ENCODE measurements at regions not wholly inside any gene's neighbourhood (a gene's known extent, or its start where the extent isn't known, plus 50 kb on each side); places are given as distances from the start of the nearest gene placed in this dataset.
"Not testable (repeated sequence)": the region's sequence is repeated elsewhere in the genome, so short reads cannot be mapped to it uniquely, and the experiment has no call there.

GRCh38 chr5:62144401-62145022 is 161.5 kb upstream of the KIF2A start:
- DNase-seq (ENCODE audit: low spot score) = no peak
- no peak for FAIRE-seq

GRCh38 chr5:62149879-62150278 is 156.1 kb upstream of the KIF2A start:
- DNase-seq (ENCODE audit: low spot score) = no peak
- FAIRE-seq = no peak

GRCh38 chr5:62152394-62153087 is 153.5 kb upstream of the KIF2A start:
- DNase-seq (ENCODE audit: low spot score) (no peak), FAIRE-seq (no peak)

- DNase-seq (ENCODE audit: low spot score) = no peak
These were observed 151.2 kb upstream of the KIF2A start for GRCh38 chr5:62154758-62155157.

GRCh38 chr5:62155988-62156387 is 150.0 kb upstream of the KIF2A start:
- DNase-seq (ENCODE audit: low spot score) (no peak), FAIRE-seq (no peak)

More at GRCh38 chr5:62154758-62155157, 151.2 kb upstream of the KIF2A start:
- no peak for FAIRE-seq

- DNase-seq (ENCODE audit: low spot score) (no peak), FAIRE-seq (no peak)
These were observed 138.4 kb upstream of the KIF2A start for GRCh38 chr5:62167561-62168057.

GRCh38 chr5:62168506-62169281 is 137.3 kb upstream of the KIF2A start:
- FAIRE-seq = no peak
- no peak for DNase-seq (ENCODE audit: low spot score)

GRCh38 chr5:62178258-62178657 is 127.7 kb upstream of the KIF2A start:
- FAIRE-seq (no peak), DNase-seq (ENCODE audit: low spot score) (no peak)

GRCh38 chr5:62182802-62183201 is 123.2 kb upstream of the KIF2A start:
- DNase-seq (ENCODE audit: low spot score) = no peak
- FAIRE-seq = no peak

- DNase-seq (ENCODE audit: low spot score) = no peak
- no peak for FAIRE-seq
These were observed 122.3 kb upstream of the KIF2A start for GRCh38 chr5:62183727-62184126.

- DNase-seq (ENCODE audit: low spot score) (no peak), FAIRE-seq (no peak)
These were observed 121.6 kb upstream of the KIF2A start for GRCh38 chr5:62184444-62184843.

- FAIRE-seq = no peak
These were observed 115.8 kb upstream of the KIF2A start for GRCh38 chr5:62190173-62190572.

GRCh38 chr5:62190931-62191330 is 115.1 kb upstream of the KIF2A start:
- FAIRE-seq (no peak), DNase-seq (ENCODE audit: low spot score) (no peak)

More at GRCh38 chr5:62190173-62190572, 115.8 kb upstream of the KIF2A start:
- DNase-seq (ENCODE audit: low spot score) = no peak

- FAIRE-seq (no peak), DNase-seq (ENCODE audit: low spot score) (no peak)
These were observed 113.0 kb upstream of the KIF2A start for GRCh38 chr5:62192958-62193357.

- not testable (repeated sequence) for FAIRE-seq; DNase-seq (ENCODE audit: low spot score)
These were observed 109.5 kb upstream of the KIF2A start for GRCh38 chr5:62196532-62196931.

- FAIRE-seq = no peak
These were observed 108.3 kb upstream of the KIF2A start for GRCh38 chr5:62197697-62198096.

GRCh38 chr5:62198421-62198820 is 107.6 kb upstream of the KIF2A start:
- DNase-seq (ENCODE audit: low spot score) = no peak
- no peak for FAIRE-seq

More at GRCh38 chr5:62197697-62198096, 108.3 kb upstream of the KIF2A start:
- no peak for DNase-seq (ENCODE audit: low spot score)

GRCh38 chr5:62199792-62200716 is 106.0 kb upstream of the KIF2A start:
- FAIRE-seq (no peak), DNase-seq (ENCODE audit: low spot score) (no peak)

GRCh38 chr5:62206150-62206829 is 99.7 kb upstream of the KIF2A start:
- FAIRE-seq (no peak), DNase-seq (ENCODE audit: low spot score) (no peak)

GRCh38 chr5:62208218-62208852 is 97.7 kb upstream of the KIF2A start:
- no peak for DNase-seq (ENCODE audit: low spot score)
- FAIRE-seq = no peak
